RWPE2 (cell line): ENCODE measurements at regions not wholly inside any gene's neighbourhood (a gene's known extent, or its start where the extent isn't known, plus 50 kb on each side); places are given as distances from the start of the nearest gene placed in this dataset.
"Not testable (repeated sequence)": the region's sequence is repeated elsewhere in the genome, so short reads cannot be mapped to it uniquely, and the experiment has no call there.

ENCODE experiments used
- ATAC-seq: fragments of 200-7000 bp; cut with Tn5 transposase; 3 replicates; pipeline ENCODE4 v1.9.1; 2021; ENCODE audit warnings: low read depth
- DNase-seq: peaks from one replicate; pipeline ENCODE4 v3.0.0-alpha.2; 2020; ENCODE audit warnings: low spot score
- H3K27ac ChIP-seq: fragments of 450-650 bp; 2 replicates; pipeline ENCODE4 v1.5.1; 2017; ENCODE audit warnings: mild to moderate bottlenecking; ENCODE audit not compliant: poor library complexity, severe bottlenecking
- H3K27me3 ChIP-seq: fragments of 250-450 bp; sonication (Bioruptor Pico); 2 replicates; pipeline ENCODE4 v1.5.1; 2021; ENCODE audit warnings: mild to moderate bottlenecking, moderate library complexity; ENCODE audit not compliant: insufficient read depth, poor library complexity, severe bottlenecking
- H3K36me3 ChIP-seq: fragments of 250-450 bp; sonication (Bioruptor Pico); 2 replicates; pipeline ENCODE4 v1.5.1; 2020; ENCODE audit warnings: low read depth, mild to moderate bottlenecking, moderate library complexity
- H3K4me1 ChIP-seq: fragments of 250-450 bp; sonication (Bioruptor Pico); 2 replicates; pipeline ENCODE4 v1.5.1; 2021; ENCODE audit warnings: mild to moderate bottlenecking, moderate library complexity; ENCODE audit not compliant: insufficient read depth, poor library complexity, severe bottlenecking
- H3K4me3 ChIP-seq: fragments of 250-450 bp; sonication (Bioruptor Pico); 2 replicates; pipeline ENCODE4 v1.5.1; 2021; ENCODE audit warnings: mild to moderate bottlenecking, moderate library complexity; ENCODE audit not compliant: severe bottlenecking
- H3K9me3 ChIP-seq: fragments of 250-450 bp; sonication (Bioruptor Pico); 2 replicates; pipeline ENCODE4 v1.5.1; 2021; ENCODE audit warnings: mild to moderate bottlenecking, moderate library complexity; ENCODE audit not compliant: severe bottlenecking
- TF ChIP-seq, protein P1 (sequence below): fragments of 450-650 bp; IDR thresholded peaks from one replicate; pipeline ENCODE4 v1.5.1; 2017; ENCODE audit warnings: mild to moderate bottlenecking, moderate library complexity; ENCODE audit not compliant: poor library complexity, severe bottlenecking

DNA sequence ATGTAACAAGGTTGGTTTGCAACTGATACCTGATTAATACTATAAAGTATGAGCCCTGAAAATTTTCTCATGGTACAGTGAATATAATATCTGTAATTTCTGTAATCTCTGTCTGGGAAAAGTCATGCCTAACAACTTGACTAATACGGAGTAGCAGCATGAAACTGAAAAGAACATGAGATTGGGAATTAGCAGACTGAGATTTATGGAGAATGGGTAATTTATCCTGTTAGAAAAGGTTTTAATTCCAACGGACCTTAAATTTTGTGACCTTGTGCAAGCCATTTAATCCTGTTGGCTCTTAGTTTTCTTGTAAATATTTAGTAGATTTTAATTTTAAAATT lies 90.2 kb upstream of the CMC1 start:
- DNase-seq (no peak), ATAC-seq (no peak)
- Histone ChIP-seq H3K4me1 (no peaks in the 10 kb centered on the region), H3K27me3 (no peaks in the 10 kb centered on the region), H3K36me3 (no peaks in the 10 kb centered on the region), H3K4me3 (no peak overlapping the region), H3K9me3 (peaks cover 4% of the 10 kb centered on the region), H3K27ac (no peak overlapping the region)
- TF ChIP-seq, protein P1, sequence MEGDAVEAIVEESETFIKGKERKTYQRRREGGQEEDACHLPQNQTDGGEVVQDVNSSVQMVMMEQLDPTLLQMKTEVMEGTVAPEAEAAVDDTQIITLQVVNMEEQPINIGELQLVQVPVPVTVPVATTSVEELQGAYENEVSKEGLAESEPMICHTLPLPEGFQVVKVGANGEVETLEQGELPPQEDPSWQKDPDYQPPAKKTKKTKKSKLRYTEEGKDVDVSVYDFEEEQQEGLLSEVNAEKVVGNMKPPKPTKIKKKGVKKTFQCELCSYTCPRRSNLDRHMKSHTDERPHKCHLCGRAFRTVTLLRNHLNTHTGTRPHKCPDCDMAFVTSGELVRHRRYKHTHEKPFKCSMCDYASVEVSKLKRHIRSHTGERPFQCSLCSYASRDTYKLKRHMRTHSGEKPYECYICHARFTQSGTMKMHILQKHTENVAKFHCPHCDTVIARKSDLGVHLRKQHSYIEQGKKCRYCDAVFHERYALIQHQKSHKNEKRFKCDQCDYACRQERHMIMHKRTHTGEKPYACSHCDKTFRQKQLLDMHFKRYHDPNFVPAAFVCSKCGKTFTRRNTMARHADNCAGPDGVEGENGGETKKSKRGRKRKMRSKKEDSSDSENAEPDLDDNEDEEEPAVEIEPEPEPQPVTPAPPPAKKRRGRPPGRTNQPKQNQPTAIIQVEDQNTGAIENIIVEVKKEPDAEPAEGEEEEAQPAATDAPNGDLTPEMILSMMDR, result no peak

DNA sequence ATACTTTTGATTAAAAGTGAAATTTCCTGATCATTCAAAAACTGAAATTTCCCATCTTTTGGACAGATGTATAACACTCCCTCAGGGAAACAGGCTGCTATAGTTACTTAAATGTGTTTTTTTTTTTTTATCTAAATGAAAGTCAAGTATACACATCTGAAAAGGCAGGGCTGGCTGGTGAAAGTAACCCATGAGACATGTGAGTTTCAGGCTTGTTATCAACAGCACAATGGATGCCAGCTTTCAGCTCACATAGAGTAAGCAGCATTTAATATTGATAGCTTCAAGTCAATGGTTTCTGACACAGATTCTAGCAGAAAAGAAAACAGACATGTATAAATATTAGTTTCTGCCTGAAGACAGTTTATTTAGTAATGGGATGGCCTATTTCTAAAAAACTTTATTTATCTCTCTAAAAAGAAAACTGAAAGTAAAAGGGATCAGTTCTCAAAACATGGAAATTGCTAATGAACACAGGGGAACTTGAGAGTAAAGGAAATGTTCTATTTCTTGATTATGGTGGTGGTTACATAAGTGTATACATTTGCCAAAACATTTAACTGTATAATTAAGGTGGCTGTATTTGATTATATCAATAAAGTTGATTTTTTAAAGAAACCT lies 89.7 kb upstream of the CMC1 start:
- Histone ChIP-seq H3K9me3 (peaks cover 4% of the 10 kb centered on the region), H3K27me3 (no peaks in the 10 kb centered on the region), H3K4me3 (no peak overlapping the region), H3K4me1 (no peaks in the 10 kb centered on the region), H3K36me3 (no peaks in the 10 kb centered on the region), H3K27ac (no peak overlapping the region)
- TF ChIP-seq, protein P1, result no peak
- no peak for DNase-seq
- ATAC-seq, result no peak

DNA sequence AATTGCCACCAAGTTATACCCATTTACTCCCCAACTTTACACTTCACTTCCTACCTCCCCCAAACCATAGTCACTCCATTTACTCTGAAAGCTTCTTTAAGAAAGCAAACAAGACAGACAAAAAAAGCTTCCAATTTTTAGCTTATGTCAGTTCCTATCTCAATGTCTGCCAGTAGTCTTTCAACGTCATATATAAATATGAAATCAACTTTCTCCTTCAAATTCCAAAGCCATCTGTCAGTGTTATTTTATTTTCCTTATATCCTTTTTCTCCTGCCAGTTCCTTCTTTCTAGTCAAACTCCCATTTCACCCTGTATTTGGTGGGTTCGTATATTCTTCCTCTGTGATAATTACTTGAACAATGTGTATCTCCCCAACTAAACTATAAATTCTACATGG lies 85.8 kb upstream of the CMC1 start:
- H3K4me3 ChIP-seq, result no peak overlapping the region
- H3K4me1 ChIP-seq, result no peaks in the 10 kb centered on the region
- TF ChIP-seq, protein P1, result no peak
- DNase-seq (no peak), ATAC-seq (no peak)
- H3K36me3 ChIP-seq, result no peaks in the 10 kb centered on the region
- peaks cover 4% of the 10 kb centered on the region for H3K9me3 ChIP-seq
- H3K27ac ChIP-seq, result no peak overlapping the region
- no peaks in the 10 kb centered on the region for H3K27me3 ChIP-seq

- H3K36me3 ChIP-seq, H3K27me3 ChIP-seq, H3K27ac ChIP-seq, ATAC-seq, H3K4me3 ChIP-seq, H3K4me1 ChIP-seq, DNase-seq, H3K9me3 ChIP-seq: not testable (repeated sequence)
Observed at GRCh38 chr3:28156599-28156998, 84.8 kb upstream of the CMC1 start.

GRCh38 chr3:28171962-28172361 lies 69.5 kb upstream of the CMC1 start:
- no peak overlapping the region for H3K27ac ChIP-seq
- H3K9me3 ChIP-seq, result no peaks in the 10 kb centered on the region
- no peak for DNase-seq

More at GRCh38 chr3:28171962-28172361, 69.5 kb upstream of the CMC1 start:
- Histone ChIP-seq H3K4me3 (no peak overlapping the region), H3K36me3 (no peaks in the 10 kb centered on the region), H3K4me1 (no peaks in the 10 kb centered on the region), H3K27me3 (peaks cover 8% of the 10 kb centered on the region)
- TF ChIP-seq, protein P1, result no peak
- ATAC-seq, result no peak
